ENCODE measurements at regions not wholly inside any gene's neighbourhood (a gene's known extent, or its start where the extent isn't known, plus 50 kb on each side); places are given as distances from the start of the nearest gene placed in this dataset.

GRCh38 chr21:14677013-14677412 is 130.9 kb upstream of the SAMSN1 start:
- FAIRE-seq (no peak), DNase-seq (ENCODE audit: extremely low read depth in 1 of 4, low spot score in 3 of 4) (peak in 1 of 4 experiments; percentile 34), ATAC-seq (peak; percentile 39)
- Histone ChIP-seq H4K20me1 (replicated peaks; ENCODE audit: control insufficient read depth, insufficient read depth, low read length) (no peaks in the 10 kb centered on the region), H3K9me1 (ENCODE audit: control insufficient read depth, insufficient read depth, low read length) (no peaks in the 10 kb centered on the region), H3K36me3 (ENCODE audit: control insufficient read depth, insufficient read depth, low read length) (no peaks in the 10 kb centered on the region), H3K27ac (ENCODE audit: extremely low read depth, low read depth, low read length) (peak overlapping the region; percentile 86), H3K9me3 (replicated peaks; ENCODE audit: control insufficient read depth, insufficient read depth, low read depth, low read length) (0 out of 2 replicates have a peak, but pooled peaks cover 4% of the 10 kb centered on the region), H3K9ac (ENCODE audit: insufficient read depth in 1 of 2, low read depth in 2 of 2, low read length in 2 of 2) (peak overlapping the region in 1 of 2 experiments; percentile 63; a peak in 2 of 4 replicates), H3K4me2 (ENCODE audit: insufficient read depth, low read length) (peak overlapping the region; percentile 74), H3K79me2 (ENCODE audit: control insufficient read depth, insufficient read depth, low read length) (no peaks in the 10 kb centered on the region), H2AFZ (ENCODE audit: low read depth, low read length) (peak overlapping the region; percentile 91), H3K4me3 (no peak overlapping the region), H3K4me1 (replicated peaks in 1 of 2; ENCODE audit: control insufficient read depth in 2 of 2, insufficient read depth in 2 of 2, low read length in 2 of 2) (peaks cover 8 to 54% of the 10 kb centered on the region in 2 experiments), H3K27me3 (ENCODE audit: control insufficient read depth in 2 of 2, insufficient read depth in 2 of 2, low read length in 2 of 2) (no peaks in the 10 kb centered on the region)
- CTCF ChIA-PET (ENCODE audit: low intra/inter-chr PET ratio) = no interaction called here
- in situ Hi-C loops (cut with MboI) (loop anchor here (5.0 kb wide), 1 partner anchor 75 kb away; no protein-coding TSS in a partner anchor), intact Hi-C loops (cut with micrococcal nuclease) (loop anchor here (5.0 kb wide), 4 partner anchors 75 to 145 kb away; no protein-coding TSS in a partner anchor)
- BruUV-seq (replicated peaks) = no TSS peak
- POLR2A ChIA-PET = interaction anchor here (0.6 to 1.4 kb wide), 6 partner anchors 11 to 223 kb away, joined by 3 to 5 read pairs (median 3); no protein-coding TSS in a partner anchor
- TF ChIP-seq ETV5 (CRISPR knock-in tag; IDR thresholded peaks at IDR 0.05; ENCODE audit: low read depth) = no peak
- no peak for TF ChIP-seq RCOR1 (IDR thresholded peaks at IDR 0.05; ENCODE audit: borderline replicate concordance in 1 of 2, low read depth in 2 of 2, low read length in 2 of 2)
- TF ChIP-seq RBFOX2 (IDR thresholded peaks at IDR 0.05; ENCODE audit: low read depth, low read length) = 0 out of 2 replicates have a peak, but pooled peaks have one; percentile 2
- TF ChIP-seq L3MBTL2 (IDR thresholded peaks at IDR 0.05) = 0 out of 2 replicates have a peak, but pooled peaks have one; percentile 12
- TF ChIP-seq, protein P1, sequence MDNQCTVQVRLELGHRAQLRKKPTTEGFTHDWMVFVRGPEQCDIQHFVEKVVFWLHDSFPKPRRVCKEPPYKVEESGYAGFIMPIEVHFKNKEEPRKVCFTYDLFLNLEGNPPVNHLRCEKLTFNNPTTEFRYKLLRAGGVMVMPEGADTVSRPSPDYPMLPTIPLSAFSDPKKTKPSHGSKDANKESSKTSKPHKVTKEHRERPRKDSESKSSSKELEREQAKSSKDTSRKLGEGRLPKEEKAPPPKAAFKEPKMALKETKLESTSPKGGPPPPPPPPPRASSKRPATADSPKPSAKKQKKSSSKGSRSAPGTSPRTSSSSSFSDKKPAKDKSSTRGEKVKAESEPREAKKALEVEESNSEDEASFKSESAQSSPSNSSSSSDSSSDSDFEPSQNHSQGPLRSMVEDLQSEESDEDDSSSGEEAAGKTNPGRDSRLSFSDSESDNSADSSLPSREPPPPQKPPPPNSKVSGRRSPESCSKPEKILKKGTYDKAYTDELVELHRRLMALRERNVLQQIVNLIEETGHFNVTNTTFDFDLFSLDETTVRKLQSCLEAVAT (IDR thresholded peaks at IDR 0.05) = peak in 1 of 2 experiments; percentile 11; a peak in 1 of 4 replicates
- peak; percentile 2 for TF ChIP-seq CHD4 (IDR thresholded peaks at IDR 0.05; ENCODE audit: insufficient read depth, insufficient replicate concordance, low read depth, low read length, poor library complexity, severe bottlenecking)
- no peak for TF ChIP-seq IRF2 (CRISPR knock-in tag; IDR thresholded peaks at IDR 0.05)
- no peak for TF ChIP-seq MYNN (IDR thresholded peaks at IDR 0.05)
- TF ChIP-seq MYNN (CRISPR knock-in tag; IDR thresholded peaks at IDR 0.05) = no peak
- no peak for TF ChIP-seq TFAM (CRISPR knock-in tag; conservative IDR thresholded peaks at IDR 0.05)
- no peak for TF ChIP-seq ZNF57 (CRISPR knock-in tag; IDR thresholded peaks at IDR 0.05)
- TF ChIP-seq ARID3A (IDR thresholded peaks at IDR 0.05; ENCODE audit: borderline replicate concordance, low read depth, low read length) = no peak
- TF ChIP-seq TOE1 (IDR thresholded peaks at IDR 0.05; ENCODE audit: borderline replicate concordance) = no peak
- TF ChIP-seq TOE1 (CRISPR knock-in tag; IDR thresholded peaks at IDR 0.05; ENCODE audit: borderline replicate concordance, low read depth) = no peak
- TF ChIP-seq NFIC (IDR thresholded peaks at IDR 0.05) = no peak
- no peak for TF ChIP-seq RBM34 (IDR thresholded peaks at IDR 0.05; ENCODE audit: borderline replicate concordance, insufficient read depth, low read length)
- TF ChIP-seq MAFK (IDR thresholded peaks at IDR 0.05; ENCODE audit: low read length) = no peak
- no peak for TF ChIP-seq SRF (CRISPR knock-in tag; IDR thresholded peaks at IDR 0.05)
- 0 out of 2 replicates have a peak, but pooled peaks have one; percentile 8 for TF ChIP-seq ATF7 (IDR thresholded peaks at IDR 0.05)
- TF ChIP-seq SOX6 (IDR thresholded peaks at IDR 0.05) = peak; percentile 72

All from K562 (cell line).